ENCODE measurements at regions not wholly inside any gene's neighbourhood (a gene's known extent, or its start where the extent isn't known, plus 50 kb on each side); places are given as distances from the start of the nearest gene placed in this dataset.

DNA sequence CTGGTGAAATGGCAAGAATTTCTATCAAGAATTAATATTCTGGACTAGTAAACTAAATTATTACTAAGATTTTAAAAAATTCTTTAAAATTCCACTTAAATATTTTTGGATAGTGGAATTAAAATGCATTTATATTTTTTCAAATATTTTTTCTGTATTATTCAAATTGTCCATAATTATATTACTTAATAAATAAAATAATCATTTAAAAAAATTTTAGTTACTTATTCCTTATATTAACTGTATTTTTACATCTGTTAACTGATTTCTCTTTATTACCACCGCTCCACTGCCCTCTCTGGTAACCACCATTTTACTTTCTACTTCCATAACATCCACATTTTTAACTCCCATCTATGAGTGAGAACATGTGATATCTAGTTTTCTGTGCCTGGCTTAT, 828.4 kb downstream of the VGLL3 start:
- no peak for DNase-seq

DNA sequence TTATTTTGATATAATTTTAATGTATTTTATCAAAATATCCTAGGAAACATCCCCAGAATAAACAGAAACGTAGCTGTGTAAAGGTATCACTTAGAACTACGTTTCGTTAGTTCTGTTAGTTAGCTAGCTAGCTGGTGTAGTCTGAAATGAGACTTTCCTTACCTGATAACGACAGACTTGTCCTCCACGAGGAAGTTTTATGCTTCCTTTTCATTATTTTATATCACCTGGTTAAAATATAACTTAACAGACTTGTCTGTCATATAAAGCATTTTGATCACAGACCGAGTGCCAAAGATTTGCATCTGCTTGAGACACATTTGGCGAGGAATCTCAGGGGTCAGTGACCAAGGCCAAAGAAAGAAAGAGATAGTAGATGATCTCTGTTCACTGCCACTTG, 829.5 kb downstream of the VGLL3 start:
- DNase-seq: no peak

DNA sequence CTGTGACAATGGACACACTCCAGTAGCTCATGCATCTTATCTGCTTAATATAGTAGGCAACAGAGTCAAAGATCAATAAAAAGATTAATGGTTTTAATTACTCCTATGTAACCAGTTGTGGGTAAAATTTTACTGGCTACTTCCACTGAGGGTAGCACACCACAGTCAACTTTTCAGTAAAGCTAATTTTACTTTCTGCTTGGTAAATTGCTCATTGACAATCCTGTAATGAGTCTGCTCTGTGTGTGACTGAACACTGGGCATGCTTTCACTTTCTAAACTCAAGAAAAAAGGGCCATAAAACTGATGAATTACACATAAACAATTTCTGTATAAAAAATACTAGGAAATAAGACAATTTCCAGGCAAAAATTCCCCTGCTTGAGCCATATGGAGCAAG, 838.3 kb downstream of the VGLL3 start:
- DNase-seq: no peak

DNA sequence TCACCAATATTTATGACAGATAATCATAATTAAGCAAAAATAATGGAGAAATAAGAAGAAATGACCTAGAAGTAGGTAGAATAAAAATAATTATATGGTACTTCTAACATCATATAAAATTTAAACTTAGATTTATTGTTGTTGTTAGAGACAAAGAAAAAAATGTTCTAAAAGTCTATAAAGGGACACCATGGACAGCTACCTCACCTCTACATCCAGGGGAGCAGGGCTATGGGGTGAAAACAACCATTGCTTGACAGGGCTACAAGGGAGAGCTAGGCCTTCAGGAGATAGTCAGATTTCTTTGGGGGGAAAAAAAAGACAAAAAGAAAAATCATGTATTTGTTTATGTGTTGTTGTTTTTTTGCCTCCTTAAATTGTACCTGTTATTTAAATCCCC, 841.9 kb downstream of the VGLL3 start:
- no peak for DNase-seq

DNA sequence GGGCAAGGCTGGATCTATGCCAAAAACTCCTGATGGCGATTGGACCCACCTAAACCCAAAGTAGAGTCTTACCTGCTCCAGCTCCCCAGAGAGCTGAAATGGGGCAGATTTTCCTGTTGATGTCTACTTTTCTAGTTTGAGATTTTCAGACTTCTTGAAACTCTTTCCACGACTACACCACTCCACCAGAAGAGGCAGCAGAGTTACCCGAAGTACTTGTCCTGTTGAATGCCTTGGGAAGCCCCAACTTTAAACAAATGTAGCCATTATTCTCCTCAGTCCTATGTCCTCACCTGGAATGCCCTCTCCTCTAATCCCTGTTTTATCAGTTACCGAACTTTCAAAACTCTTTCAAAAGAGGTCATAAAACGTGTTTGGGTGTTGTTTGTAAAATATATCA, 843.8 kb downstream of the VGLL3 start:
- no peak for DNase-seq

DNA sequence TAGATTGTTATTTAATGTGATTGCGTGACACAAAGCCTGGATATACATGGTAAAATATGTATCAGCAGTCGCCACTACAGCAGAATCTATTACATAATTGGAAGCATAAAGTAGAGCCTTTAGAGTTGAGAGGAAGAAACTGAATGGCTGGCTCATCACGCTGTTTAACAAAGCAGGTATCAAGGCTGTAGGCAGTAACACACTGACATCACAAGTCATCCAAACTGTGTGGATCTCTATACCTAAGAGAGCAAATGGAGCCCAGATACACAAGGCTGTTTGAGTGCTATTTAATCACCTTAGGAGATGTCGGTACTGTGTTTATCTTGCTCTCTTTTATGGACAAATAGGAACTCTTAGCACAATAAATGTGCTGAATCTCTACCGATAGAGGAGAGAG, 864.4 kb downstream of the VGLL3 start:
- DNase-seq: no peak

Measured in NCI-H2029 treated with DMSO at 0.1 percent for 48 hours (cell line).